Psoas muscle (tissue), 7 donors: ENCODE measurements at regions not wholly inside any gene's neighbourhood (a gene's known extent, or its start where the extent isn't known, plus 50 kb on each side); places are given as distances from the start of the nearest gene placed in this dataset.

Experiments
- ATAC-seq, 4 donors: fragments of 200-7000 bp; cut with Tn5 transposase; one replicate each; pipeline ENCODE4 v1.9.1; 2020; ENCODE audit warnings: moderate library complexity in 3 of 4, mild to moderate bottlenecking in 2 of 4
- DNase-seq, 2 donors: peaks; one replicate each; pipeline ENCODE4 v3.0.0-alpha.2; 2020
- H3K27ac ChIP-seq: fragments of 200-600 bp; one replicate; pipeline ENCODE4 v1.8.0; 2022
- H3K27me3 ChIP-seq, 3 donors: fragments of 200-600 bp in 1 of 3; one replicate each; pipeline versions ENCODE4 v1.6.1 to v1.8.0; 2013 to 2022; ENCODE audit warnings: low read length in 2 of 3, mild to moderate bottlenecking in 2 of 3, moderate library complexity in 1 of 3; ENCODE audit not compliant: insufficient read depth in 3 of 3
- H3K36me3 ChIP-seq, 2 donors: fragments of 200-600 bp in 1 of 2; one replicate each; pipeline versions ENCODE4 v1.6.1 to v1.8.0; 2013 to 2022; ENCODE audit warnings: low read depth in 1 of 2, mild to moderate bottlenecking in 1 of 2, moderate library complexity in 1 of 2; ENCODE audit not compliant: insufficient read depth in 1 of 2
- H3K4me1 ChIP-seq: fragments of 200-600 bp; one replicate; pipeline ENCODE4 v1.8.0; 2022
- H3K4me3 ChIP-seq: fragments of 200-600 bp; one replicate; pipeline ENCODE4 v1.8.0; 2022; ENCODE audit warnings: mild to moderate bottlenecking
- H3K9me3 ChIP-seq: fragments of 200-600 bp; one replicate; pipeline ENCODE4 v1.8.0; 2022
- CTCF ChIP-seq: fragments of 200-600 bp; IDR thresholded peaks from one replicate; pipeline ENCODE4 v1.8.0; 2022; ENCODE audit warnings: antibody characterized with exemption
- WGBS, 3 donors: extraction: QIAGEN DNeasy Blood & Tissue Kit; methylation state at CpG; one replicate each; pipeline versions ENCODE4 v1.1.6 to v1.1.7; 2013; 5-methylcytosine and 5-hydroxymethylcytosine counted together
- intact Hi-C, 2 donors: fragments of 100-400 bp; cut with DNase I; formaldehyde crosslinking; loops; one replicate each; pipeline versions ENCODE4 v1.11.0 to v1.14.2; 2022
- donor health status: healthy with polysubstance abuse.
- donor health status: DM: no; HTN: no; CAD: no; lungs with moderate emphysema.
- donor health status: Bipolar disorder and iron deficiency.
- donor health status: healthy.
- donor health status: DM: yes; HTN: yes; CAD: no.
- donor health status: DM: no; HTN: no; CAD: no.
- donor health status: DM: yes; HTN: yes; CAD: no.

- intact Hi-C loops: no loop called here
- H3K36me3 ChIP-seq: no peaks in the 10 kb centered on the region
- WGBS, 3 donors: 75 to 80% (median 75%) methylated on average over 2 of the region's 2 CpGs
- no peak for ATAC-seq
- no peaks in the 10 kb centered on the region for H3K4me1 ChIP-seq
- TF ChIP-seq CTCF: no peak
- no peak overlapping the region for H3K27ac ChIP-seq
- H3K27me3 ChIP-seq: no peaks in the 10 kb centered on the region
- H3K9me3 ChIP-seq: no peaks in the 10 kb centered on the region
- DNase-seq: no peak
- H3K4me3 ChIP-seq: no peak overlapping the region
Measured at GRCh38 chr4:116328261-116328860, 757.0 kb downstream of the TRAM1L1 start.

GRCh38 chr4:116323606-116324005 is 761.8 kb downstream of the TRAM1L1 start:
- H3K4me1 ChIP-seq: no peaks in the 10 kb centered on the region
- H3K27me3 ChIP-seq: no peaks in the 10 kb centered on the region
- no peak for DNase-seq
- no peaks in the 10 kb centered on the region for H3K9me3 ChIP-seq
- WGBS, 3 donors: 90 to 93% (median 91%) methylated on average over 4 of the region's 4 CpGs
- intact Hi-C loops: no loop called here
- no peak for ATAC-seq
- no peaks in the 10 kb centered on the region for H3K36me3 ChIP-seq
- no peak overlapping the region for H3K4me3 ChIP-seq
- H3K27ac ChIP-seq: no peak overlapping the region
- no peak for TF ChIP-seq CTCF

GRCh38 chr4:116321471-116321870 is 763.9 kb downstream of the TRAM1L1 start:
- H3K36me3 ChIP-seq: no peaks in the 10 kb centered on the region
- no peak overlapping the region for H3K4me3 ChIP-seq
- no peaks in the 10 kb centered on the region for H3K4me1 ChIP-seq
- DNase-seq (no peak), ATAC-seq (no peak)
- no peak for TF ChIP-seq CTCF
- H3K27me3 ChIP-seq: no peaks in the 10 kb centered on the region
- H3K9me3 ChIP-seq: no peaks in the 10 kb centered on the region
- no peak overlapping the region for H3K27ac ChIP-seq
- 83 to 91% (median 87%) methylated on average over 5 of the region's 5 CpGs for WGBS, 3 donors
- intact Hi-C loops: no loop called here

GRCh38 chr4:116320859-116321258 is 764.5 kb downstream of the TRAM1L1 start:
- no peaks in the 10 kb centered on the region for H3K9me3 ChIP-seq
- no peaks in the 10 kb centered on the region for H3K27me3 ChIP-seq
- no peak overlapping the region for H3K27ac ChIP-seq
- no peak for DNase-seq
- no peak for TF ChIP-seq CTCF
- ATAC-seq: no peak
- intact Hi-C loops: no loop called here
- H3K4me3 ChIP-seq: no peak overlapping the region
- no peaks in the 10 kb centered on the region for H3K4me1 ChIP-seq
- 92 to 97% (median 97%) methylated on average over 1 of the region's 1 CpG for WGBS, 3 donors
- H3K36me3 ChIP-seq: no peaks in the 10 kb centered on the region

- no peak for TF ChIP-seq CTCF
- Histone ChIP-seq H3K4me3 (no peak overlapping the region), H3K27ac (no peak overlapping the region), H3K27me3 (no peaks in the 10 kb centered on the region), H3K36me3 (no peaks in the 10 kb centered on the region), H3K9me3 (no peaks in the 10 kb centered on the region), H3K4me1 (no peaks in the 10 kb centered on the region)
- 71 to 89% (median 84%) methylated on average over 1 of the region's 1 CpG for WGBS, 3 donors
- intact Hi-C loops: no loop called here
- DNase-seq (no peak), ATAC-seq (no peak)
Measured at GRCh38 chr4:116303736-116304188, 781.6 kb downstream of the TRAM1L1 start.
